Esophagus squamous epithelium (tissue), 4 donors: ENCODE measurements at regions not wholly inside any gene's neighbourhood (a gene's known extent, or its start where the extent isn't known, plus 50 kb on each side); places are given as distances from the start of the nearest gene placed in this dataset.

ENCODE experiments used
- POLR2A ChIP-seq, 4 donors: fragments of 450-650 bp; IDR thresholded peaks; one replicate each; pipeline ENCODE4 v1.6.1; 2017; ENCODE audit warnings: antibody characterized with exemption in 4 of 4, mild to moderate bottlenecking in 4 of 4, moderate library complexity in 3 of 4
- TF ChIP-seq, protein P1 (sequence below), 6 experiments: fragments of 450-650 bp in 4 of 6; fragments of 200-600 bp in 2 of 6; sonication (generic) in 2 of 6; IDR thresholded peaks; one replicate each; pipeline ENCODE4 v1.5.1; 2016 to 2019; ENCODE audit warnings: antibody characterized with exemption in 6 of 6, mild to moderate bottlenecking in 4 of 6, moderate library complexity in 4 of 6

DNA sequence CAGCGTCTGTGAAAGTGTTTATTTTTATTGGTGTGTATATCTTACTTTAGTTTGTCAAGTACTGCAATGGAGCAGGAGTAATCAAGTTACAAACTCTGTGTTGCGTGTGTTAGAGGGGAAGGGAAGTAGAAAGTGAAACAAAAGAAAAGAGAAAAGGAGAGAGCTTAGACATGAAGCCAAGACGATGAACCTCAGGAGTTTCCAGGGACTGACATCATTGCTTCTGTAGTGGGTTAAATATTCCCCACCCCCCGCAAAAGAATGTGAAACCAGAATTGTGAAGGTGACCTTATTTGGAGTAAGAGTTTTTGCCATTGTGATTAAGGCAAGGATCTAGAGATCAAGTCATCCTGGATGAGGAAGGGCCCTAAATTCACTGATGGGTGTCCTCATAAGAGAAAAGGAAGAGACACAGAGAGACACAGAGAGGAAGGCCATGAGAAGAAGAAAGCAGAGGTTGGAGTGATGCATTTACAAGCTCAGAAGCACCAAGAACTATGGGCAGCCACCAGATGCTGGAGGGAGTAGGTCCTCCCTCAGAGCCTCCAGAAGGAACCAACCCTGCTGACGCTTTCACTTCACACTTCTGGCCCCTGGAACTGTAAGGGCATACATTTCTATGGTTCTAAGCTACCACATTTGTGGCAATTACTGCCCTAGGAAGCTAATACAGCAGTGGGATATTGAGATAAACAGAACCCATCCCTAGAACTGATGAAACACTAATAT is 173.6 kb upstream of the SFRP2 start:
- TF ChIP-seq, protein P1, sequence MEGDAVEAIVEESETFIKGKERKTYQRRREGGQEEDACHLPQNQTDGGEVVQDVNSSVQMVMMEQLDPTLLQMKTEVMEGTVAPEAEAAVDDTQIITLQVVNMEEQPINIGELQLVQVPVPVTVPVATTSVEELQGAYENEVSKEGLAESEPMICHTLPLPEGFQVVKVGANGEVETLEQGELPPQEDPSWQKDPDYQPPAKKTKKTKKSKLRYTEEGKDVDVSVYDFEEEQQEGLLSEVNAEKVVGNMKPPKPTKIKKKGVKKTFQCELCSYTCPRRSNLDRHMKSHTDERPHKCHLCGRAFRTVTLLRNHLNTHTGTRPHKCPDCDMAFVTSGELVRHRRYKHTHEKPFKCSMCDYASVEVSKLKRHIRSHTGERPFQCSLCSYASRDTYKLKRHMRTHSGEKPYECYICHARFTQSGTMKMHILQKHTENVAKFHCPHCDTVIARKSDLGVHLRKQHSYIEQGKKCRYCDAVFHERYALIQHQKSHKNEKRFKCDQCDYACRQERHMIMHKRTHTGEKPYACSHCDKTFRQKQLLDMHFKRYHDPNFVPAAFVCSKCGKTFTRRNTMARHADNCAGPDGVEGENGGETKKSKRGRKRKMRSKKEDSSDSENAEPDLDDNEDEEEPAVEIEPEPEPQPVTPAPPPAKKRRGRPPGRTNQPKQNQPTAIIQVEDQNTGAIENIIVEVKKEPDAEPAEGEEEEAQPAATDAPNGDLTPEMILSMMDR (IDR thresholded peaks at IDR 0.05): no peak
- no peak for TF ChIP-seq POLR2A (IDR thresholded peaks at IDR 0.05)
